ENCODE measurements at regions not wholly inside any gene's neighbourhood (a gene's known extent, or its start where the extent isn't known, plus 50 kb on each side); places are given as distances from the start of the nearest gene placed in this dataset.

DNA sequence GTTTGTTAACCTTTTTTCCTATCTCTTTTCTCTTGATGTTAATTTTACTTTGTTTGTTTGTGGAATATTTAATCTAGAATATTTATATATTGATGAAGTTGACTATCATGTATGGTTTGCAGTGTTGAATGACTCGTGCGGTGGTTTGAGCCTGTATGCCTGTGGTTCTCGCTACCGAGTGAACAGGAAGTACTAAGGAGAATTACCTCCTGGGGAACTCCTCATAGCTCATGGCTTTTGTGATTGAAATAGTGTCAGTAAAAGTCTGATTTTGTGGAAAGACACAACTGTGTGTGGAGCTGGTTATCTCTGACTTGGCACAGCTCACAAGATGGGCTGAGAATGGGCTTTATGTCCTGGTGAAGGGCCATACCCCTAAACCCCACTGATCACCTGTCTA is 498.6 kb downstream of the GLRX3 start:
- TF ChIP-seq, protein P1, sequence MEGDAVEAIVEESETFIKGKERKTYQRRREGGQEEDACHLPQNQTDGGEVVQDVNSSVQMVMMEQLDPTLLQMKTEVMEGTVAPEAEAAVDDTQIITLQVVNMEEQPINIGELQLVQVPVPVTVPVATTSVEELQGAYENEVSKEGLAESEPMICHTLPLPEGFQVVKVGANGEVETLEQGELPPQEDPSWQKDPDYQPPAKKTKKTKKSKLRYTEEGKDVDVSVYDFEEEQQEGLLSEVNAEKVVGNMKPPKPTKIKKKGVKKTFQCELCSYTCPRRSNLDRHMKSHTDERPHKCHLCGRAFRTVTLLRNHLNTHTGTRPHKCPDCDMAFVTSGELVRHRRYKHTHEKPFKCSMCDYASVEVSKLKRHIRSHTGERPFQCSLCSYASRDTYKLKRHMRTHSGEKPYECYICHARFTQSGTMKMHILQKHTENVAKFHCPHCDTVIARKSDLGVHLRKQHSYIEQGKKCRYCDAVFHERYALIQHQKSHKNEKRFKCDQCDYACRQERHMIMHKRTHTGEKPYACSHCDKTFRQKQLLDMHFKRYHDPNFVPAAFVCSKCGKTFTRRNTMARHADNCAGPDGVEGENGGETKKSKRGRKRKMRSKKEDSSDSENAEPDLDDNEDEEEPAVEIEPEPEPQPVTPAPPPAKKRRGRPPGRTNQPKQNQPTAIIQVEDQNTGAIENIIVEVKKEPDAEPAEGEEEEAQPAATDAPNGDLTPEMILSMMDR (IDR thresholded peaks at IDR 0.05): no peak
- Histone ChIP-seq H3K4me1 (peaks cover 0 to 4% (median 0%) of the 10 kb centered on the region in 4 donors), H3K36me3 (no peaks in the 10 kb centered on the region), H3K27ac (no peak overlapping the region), H3K9me3 (no peaks in the 10 kb centered on the region), H3K27me3 (no peaks in the 10 kb centered on the region), H3K4me3 (no peak overlapping the region)
- DNase-seq: no peak

DNA sequence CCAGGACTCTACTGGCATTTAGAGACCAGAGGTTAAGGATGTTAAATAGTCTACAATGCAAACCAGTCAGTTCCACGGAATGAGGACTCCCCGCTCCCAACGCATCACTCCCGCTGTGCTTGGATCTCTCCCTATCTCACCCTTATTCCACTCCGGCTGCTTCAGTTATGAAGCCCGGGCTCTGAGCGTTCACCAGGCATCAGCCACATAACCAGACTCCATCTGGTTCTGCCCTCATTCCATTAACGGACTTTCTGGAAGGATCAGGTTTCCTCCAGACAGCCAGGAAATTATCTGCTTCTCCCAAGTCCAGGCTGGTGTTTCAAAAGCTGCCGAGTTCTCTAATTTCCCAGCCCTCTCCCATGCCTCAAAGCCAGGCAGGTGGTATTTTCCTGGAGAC is 499.3 kb downstream of the GLRX3 start:
- DNase-seq: no peak
- H3K4me1 ChIP-seq: peaks cover 0 to 4% (median 0%) of the 10 kb centered on the region in 4 donors
- no peak overlapping the region for H3K4me3 ChIP-seq
- TF ChIP-seq, protein P1 (IDR thresholded peaks at IDR 0.05): no peak
- TF ChIP-seq POLR2A (IDR thresholded peaks at IDR 0.05): no peak
- no peak overlapping the region for H3K27ac ChIP-seq
- no peaks in the 10 kb centered on the region for H3K36me3 ChIP-seq
- no peaks in the 10 kb centered on the region for H3K27me3 ChIP-seq
- H3K9me3 ChIP-seq: no peaks in the 10 kb centered on the region

DNA sequence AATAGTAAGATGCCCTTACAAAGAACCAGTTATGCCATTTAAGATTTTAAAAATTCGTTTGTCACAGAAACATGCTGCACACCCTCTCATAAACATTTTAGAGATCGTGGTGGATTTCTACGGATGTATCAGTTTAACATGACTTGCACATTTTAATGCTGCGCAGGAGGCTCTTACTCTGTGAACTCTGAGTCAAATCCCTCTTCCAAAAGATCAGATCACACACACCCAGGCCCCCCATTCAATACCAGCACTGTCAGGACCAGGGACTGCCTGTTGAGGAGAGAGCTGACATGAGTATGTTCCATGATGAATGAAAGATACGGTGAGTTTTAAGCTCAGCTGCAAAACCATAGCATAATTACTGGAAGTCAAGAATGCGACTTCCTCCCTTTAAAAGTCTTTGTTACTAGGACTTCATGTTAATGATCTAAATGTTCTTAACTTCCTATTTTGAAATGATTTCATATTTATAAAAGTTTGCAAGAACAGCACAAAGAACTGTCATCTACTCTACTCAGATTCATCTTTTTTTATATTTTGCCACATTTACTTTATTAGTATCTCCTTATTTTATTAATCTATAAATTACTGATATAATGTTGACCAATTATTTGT is 500.2 kb downstream of the GLRX3 start:
- DNase-seq: no peak
- Histone ChIP-seq H3K27ac (no peak overlapping the region), H3K4me3 (no peak overlapping the region), H3K4me1 (peaks cover 0 to 1% (median 0%) of the 10 kb centered on the region in 4 donors), H3K36me3 (no peaks in the 10 kb centered on the region), H3K27me3 (no peaks in the 10 kb centered on the region), H3K9me3 (no peaks in the 10 kb centered on the region)
- TF ChIP-seq, protein P1 (IDR thresholded peaks at IDR 0.05): no peak
- TF ChIP-seq POLR2A (IDR thresholded peaks at IDR 0.05): no peak

DNA sequence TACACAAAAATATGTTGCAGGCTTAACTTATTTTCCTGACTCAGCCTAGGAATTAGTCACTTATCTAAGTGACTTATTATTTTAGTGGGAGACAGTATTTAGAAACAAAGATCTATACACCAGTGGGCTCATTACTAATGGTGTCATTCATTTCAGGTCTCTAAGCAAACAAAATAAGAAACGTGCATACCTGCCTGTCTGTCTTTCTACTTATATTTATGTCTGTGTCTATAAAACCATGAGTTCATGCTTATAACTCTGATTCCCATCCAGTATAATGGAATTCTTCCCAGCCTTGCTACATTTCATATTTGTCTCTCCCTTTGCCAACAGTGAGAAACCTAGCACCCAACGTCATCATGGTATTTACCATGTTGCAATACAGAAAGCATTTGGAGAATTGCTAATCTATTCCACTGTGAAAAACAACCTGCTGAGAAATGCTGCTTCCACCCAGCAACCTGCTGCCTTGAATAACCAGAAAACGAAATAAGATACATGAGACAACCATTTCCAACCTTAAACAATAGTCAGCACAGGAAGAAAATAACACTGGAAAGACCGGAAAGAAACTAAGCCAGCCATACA is 501.0 kb downstream of the GLRX3 start:
- Histone ChIP-seq H3K36me3 (no peaks in the 10 kb centered on the region), H3K4me1 (no peaks in the 10 kb centered on the region), H3K27me3 (no peaks in the 10 kb centered on the region), H3K27ac (no peak overlapping the region), H3K9me3 (no peaks in the 10 kb centered on the region), H3K4me3 (no peak overlapping the region)
- no peak for DNase-seq
- TF ChIP-seq POLR2A (IDR thresholded peaks at IDR 0.05): no peak
- TF ChIP-seq, protein P1 (IDR thresholded peaks at IDR 0.05): no peak

DNA sequence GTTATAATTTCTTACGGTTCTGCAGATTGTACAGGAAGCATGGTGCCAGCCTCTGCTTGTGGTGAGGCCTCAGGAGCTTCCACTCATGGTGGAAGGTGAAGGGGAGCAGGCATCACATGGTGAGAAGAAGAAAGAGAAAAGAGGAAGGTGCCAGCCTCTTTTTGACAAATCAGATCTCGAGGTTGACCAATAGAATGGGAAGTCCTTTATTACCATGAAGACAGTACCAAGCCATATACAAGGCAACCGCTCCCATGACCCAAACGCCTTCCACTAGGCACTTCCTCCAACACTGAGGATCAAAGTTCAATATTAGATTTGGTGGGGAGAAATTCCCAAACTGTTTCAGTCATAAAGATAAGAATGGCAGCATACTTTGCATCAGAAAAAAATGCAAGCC is 502.8 kb downstream of the GLRX3 start:
- H3K4me1 ChIP-seq: no peaks in the 10 kb centered on the region
- H3K4me3 ChIP-seq: no peak overlapping the region
- H3K36me3 ChIP-seq: no peaks in the 10 kb centered on the region
- no peaks in the 10 kb centered on the region for H3K9me3 ChIP-seq
- TF ChIP-seq, protein P1 (IDR thresholded peaks at IDR 0.05): no peak
- no peak for TF ChIP-seq POLR2A (IDR thresholded peaks at IDR 0.05)
- no peak for DNase-seq
- H3K27ac ChIP-seq: no peak overlapping the region
- H3K27me3 ChIP-seq: no peaks in the 10 kb centered on the region

All from Peyer's patch (tissue), 4 donors.